HFF-Myc (cell line): ENCODE measurements at regions not wholly inside any gene's neighbourhood (a gene's known extent, or its start where the extent isn't known, plus 50 kb on each side); places are given as distances from the start of the nearest gene placed in this dataset.

Experiments used
- DNase-seq: peaks from one replicate; pipeline ENCODE4 v3.0.0-alpha.2; 2011; ENCODE audit warnings: low read depth; ENCODE audit errors: extremely low read depth
- H3K4me3 ChIP-seq: replicated peaks from 2 replicates; pipeline ENCODE4 v1.5.1; 2011; ENCODE audit warnings: low read depth, mild to moderate bottlenecking, control low read depth, low read length
- CTCF ChIP-seq: IDR thresholded peaks from 2 replicates; pipeline ENCODE4 v1.5.1; 2012; ENCODE audit warnings: mild to moderate bottlenecking, low read depth, low read length, control low read depth; ENCODE audit errors: missing control alignments

GRCh38 chr6:91796603-91797002 lies 1209.7 kb upstream of the MAP3K7 start:
- DNase-seq: no peak
- TF ChIP-seq CTCF: no peak
- no peak overlapping the region for H3K4me3 ChIP-seq

- no peak for DNase-seq
- TF ChIP-seq CTCF: no peak
- H3K4me3 ChIP-seq: no peak overlapping the region
These were observed 1201.6 kb upstream of the MAP3K7 start for GRCh38 chr6:91788501-91788900.

GRCh38 chr6:91786474-91787184 lies 1199.8 kb upstream of the MAP3K7 start:
- no peak for TF ChIP-seq CTCF
- DNase-seq: no peak
- no peak overlapping the region for H3K4me3 ChIP-seq

- DNase-seq: no peak
- no peak overlapping the region for H3K4me3 ChIP-seq
- no peak for TF ChIP-seq CTCF
These were observed 1195.9 kb upstream of the MAP3K7 start for GRCh38 chr6:91782802-91783201.

- H3K4me3 ChIP-seq: no peak overlapping the region
- TF ChIP-seq CTCF: no peak
- no peak for DNase-seq
These were observed 1195.1 kb upstream of the MAP3K7 start for GRCh38 chr6:91781946-91782345.

- H3K4me3 ChIP-seq: no peak overlapping the region
- no peak for TF ChIP-seq CTCF
- DNase-seq: no peak
These were observed 1193.4 kb upstream of the MAP3K7 start for GRCh38 chr6:91780270-91780669.

- DNase-seq: no peak
- no peak overlapping the region for H3K4me3 ChIP-seq
- no peak for TF ChIP-seq CTCF
These were observed 1174.7 kb upstream of the MAP3K7 start for GRCh38 chr6:91761621-91762020.
